Fibroblast of skin of abdomen (primary cell): ENCODE measurements at regions not wholly inside any gene's neighbourhood (a gene's known extent, or its start where the extent isn't known, plus 50 kb on each side); places are given as distances from the start of the nearest gene placed in this dataset.
"Not testable (repeated sequence)": the region's sequence is repeated elsewhere in the genome, so short reads cannot be mapped to it uniquely, and the experiment has no call there.

ENCODE experiments used
- DNase-seq: peaks from one replicate; pipeline ENCODE4 v3.0.0-alpha.2; 2013

DNA sequence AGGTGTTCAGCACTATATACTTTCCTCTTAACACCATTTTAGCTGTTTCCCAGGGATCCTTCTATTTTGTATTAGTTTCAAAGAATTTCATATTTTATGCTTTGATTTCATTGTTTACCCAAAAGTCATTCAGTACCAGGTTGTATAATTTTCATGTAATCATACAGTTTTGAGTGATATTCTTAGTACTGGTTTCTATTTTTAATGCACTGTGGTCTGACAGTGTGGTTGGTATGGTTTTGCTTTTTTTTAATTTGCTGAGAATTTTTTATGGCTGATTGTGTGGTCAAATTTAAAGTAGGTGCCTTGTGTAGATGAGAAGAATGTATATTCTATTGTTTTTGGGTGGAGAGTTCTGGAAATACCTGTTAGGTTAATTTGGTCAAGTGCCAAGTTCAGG lies 323.4 kb upstream of the EPHA6 start:
- no peak for DNase-seq

DNA sequence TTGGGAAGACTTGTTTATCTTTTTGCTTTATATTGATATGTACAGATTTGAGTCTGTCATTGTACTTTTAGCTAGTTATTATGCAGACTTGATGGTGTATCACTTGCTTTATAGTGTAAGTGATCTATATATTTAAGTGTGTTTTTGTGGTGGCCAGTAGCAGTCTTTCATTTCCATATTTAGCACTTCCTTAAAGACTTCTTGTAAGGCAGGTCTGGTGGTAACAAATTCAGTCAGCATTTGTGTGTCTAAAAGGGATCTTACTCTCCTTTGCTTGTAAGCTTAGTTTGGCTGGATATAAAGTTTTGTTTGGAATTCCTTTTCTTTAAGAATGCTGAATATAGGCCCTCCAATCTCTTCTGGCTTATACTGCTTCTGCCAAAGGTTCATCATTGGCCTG lies 322.5 kb upstream of the EPHA6 start:
- no peak for DNase-seq

DNA sequence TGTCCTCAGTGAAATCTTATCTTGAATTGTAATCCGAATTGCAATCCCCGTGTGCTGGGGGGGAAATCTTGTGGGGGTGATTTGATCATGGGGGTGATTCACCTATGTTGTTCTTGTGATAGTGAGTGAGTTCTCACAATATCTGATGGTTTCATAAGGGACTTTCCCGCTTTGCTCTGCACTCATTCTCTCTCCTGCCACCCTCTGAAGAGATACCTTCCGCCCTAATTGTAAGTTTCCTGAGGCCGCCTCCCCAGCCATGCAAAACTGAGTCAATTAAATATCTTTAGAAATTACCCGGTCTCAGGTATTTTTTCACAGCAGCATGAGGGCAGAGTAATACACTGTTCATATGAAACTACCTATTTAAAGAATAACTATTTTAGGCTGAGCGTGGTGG lies 304.1 kb upstream of the EPHA6 start:
- no peak for DNase-seq

DNA sequence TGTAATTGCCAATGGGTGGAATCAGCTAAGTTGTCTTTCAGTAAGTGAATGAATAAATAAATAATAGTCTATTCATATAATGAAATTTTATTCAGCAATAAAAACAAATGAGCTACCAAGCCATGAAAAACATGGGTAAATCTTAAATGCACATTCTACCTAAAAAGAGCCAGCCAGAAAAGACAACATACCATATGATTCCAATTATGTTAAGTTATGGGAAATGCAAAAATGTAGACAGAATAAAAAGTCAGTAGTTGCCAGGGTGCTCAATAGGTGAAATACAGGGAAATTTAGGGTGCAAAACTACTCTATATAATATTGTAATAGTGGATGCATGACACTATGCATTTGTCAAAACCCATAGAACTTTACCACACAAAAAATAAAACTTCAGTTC lies 277.2 kb upstream of the EPHA6 start:
- no peak for DNase-seq

DNA sequence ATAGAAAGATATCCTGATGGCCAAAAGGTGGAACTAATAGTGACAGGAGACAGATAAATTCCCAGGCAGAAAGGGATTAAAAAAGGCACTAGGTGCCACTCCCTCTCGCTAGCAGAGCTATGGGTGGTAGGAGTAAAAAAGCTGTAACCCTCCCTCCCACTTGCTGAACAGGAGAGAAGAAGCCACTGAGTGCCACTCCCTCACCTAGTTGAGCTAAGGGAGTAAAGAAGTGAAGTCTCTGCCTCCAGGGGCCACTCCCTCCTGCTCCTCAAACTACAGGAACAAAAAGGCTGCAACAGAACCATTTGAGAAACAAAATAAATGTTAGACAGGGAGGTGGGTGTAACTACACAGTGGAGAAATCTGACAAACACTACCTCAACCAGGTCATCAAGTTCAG lies 276.2 kb upstream of the EPHA6 start:
- DNase-seq, result no peak

DNA sequence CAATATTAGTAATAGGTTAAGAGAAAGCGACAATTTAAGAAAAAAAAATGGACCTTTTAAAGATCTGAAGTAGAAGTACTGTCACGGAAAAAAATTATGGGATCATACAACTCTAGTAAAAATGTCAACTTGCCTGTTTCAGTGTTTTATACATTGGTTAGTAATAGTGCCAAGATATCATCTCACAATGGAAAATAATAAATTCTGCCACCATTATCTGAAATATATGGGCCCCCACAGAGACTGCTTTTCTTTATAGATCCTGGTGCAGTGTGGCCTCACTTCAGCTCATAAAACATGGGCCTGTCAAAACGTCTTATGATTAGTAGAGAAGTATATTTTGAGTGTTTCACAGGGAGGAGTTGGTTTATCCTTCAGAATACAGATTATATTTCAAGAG lies 266.3 kb upstream of the EPHA6 start:
- DNase-seq, result no peak

DNA sequence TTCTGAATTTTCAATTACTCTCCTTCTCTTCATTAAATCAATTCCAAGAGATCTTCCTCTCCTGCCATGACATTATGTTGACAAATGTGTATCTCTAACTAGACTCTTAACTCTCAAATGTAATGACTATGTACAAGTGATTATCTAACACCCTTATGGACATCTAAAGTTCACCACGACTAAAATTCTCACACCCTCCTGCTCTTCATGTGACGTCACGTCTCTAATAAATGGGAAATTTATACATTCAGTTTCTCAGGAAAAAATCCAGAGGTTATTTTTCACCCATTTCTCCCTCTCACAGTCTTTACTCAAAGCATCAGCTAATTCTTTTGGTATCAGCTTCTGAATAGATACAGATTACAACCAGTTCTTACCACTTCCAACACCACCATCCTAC lies 237.5 kb upstream of the EPHA6 start:
- no peak for DNase-seq

DNA sequence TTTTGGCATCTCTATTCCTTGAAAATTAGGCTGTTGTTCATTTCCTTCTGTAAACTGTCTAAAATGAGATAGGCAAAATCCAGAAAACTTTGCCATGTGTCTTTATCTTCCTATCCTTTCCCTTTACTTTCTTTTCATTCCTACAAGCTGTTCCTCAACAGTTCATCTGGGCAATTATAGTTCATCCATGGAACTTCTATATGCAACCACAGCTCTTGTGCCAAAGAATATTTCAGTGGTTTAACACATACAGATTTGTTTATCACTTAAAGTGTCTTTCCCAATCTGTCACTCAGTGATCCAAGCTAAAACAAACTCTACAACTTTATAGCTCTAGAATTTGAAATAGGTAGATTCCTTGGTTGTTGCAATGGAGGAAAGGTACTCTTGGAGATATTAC lies 230.3 kb upstream of the EPHA6 start:
- DNase-seq, result no peak

DNA sequence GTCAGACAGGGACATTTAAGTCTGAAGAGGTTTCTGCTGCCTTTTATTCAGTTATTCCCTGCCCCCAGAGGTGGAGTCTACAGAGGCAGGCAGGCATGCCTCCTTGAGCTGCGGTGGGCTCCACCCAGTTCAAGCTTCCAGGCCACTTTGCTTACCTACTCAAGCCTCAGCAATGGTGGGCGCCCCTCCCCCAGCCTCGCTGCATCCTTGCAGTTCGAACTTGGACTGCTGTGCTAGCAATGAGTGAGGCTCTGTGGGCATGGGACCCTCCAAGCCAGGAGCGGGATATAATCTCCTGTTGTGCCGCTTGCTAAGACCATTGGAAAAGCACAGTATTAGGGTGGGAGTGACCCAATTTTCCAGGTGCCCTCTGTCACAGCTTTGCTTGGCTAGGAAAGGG lies 207.5 kb upstream of the EPHA6 start:
- not testable (repeated sequence) for DNase-seq

DNA sequence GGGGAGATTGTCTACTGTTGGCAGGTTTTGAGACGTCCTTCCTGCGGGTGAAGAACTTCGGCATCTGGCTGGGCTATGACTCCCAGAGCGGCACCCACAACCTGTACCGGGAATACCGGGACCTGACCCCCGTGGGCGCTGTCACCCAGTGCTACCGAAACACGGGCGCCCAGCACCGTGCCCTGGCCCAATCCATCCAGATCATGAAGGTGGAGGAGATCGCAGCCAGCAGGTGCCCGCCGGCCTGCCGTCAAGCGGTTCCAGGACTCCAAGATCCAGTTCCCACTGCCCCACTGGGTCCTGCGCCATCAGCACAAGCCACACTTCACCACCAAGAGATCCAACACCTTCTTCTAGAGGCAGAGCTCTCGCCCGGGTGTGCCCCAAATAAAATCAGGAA lies 194.9 kb upstream of the EPHA6 start:
- no peak for DNase-seq

DNA sequence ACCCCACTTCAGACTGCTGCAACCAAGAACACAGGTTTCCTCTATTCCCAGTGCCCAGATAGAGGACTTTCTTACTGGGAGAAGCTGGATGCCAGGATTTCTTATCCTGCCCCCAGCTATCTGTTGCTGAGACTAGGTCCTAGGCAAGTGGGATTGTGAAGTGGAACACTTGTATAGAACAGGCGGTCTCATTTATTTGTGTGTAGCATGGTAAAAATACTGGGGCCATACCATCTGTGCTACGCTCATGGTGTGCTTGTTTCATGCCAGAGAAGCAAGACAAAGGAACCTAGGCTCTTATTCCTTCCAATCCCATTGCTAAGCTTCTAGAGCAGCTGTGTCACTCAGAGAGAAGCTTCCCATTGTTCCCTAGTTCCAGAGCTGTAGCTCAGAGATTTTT lies 191.5 kb upstream of the EPHA6 start:
- no peak for DNase-seq

DNA sequence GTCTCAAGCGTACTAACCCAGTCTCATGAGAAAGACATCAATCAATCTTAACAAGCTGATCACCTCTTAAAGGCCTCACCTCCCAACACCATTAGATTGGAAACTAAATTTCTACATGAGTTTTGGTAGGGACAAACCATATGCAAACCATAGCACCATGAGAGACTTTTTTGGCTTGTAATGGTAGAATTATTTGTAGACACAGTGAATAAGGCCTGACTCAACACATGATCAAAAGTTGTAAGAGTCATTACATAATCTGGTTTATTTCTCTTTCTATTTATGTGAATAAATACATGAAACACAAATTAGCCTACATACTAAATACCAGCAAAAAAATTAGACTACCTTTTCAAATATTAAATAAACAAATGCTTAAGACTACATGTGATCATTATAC lies 183.3 kb upstream of the EPHA6 start:
- no peak for DNase-seq

DNA sequence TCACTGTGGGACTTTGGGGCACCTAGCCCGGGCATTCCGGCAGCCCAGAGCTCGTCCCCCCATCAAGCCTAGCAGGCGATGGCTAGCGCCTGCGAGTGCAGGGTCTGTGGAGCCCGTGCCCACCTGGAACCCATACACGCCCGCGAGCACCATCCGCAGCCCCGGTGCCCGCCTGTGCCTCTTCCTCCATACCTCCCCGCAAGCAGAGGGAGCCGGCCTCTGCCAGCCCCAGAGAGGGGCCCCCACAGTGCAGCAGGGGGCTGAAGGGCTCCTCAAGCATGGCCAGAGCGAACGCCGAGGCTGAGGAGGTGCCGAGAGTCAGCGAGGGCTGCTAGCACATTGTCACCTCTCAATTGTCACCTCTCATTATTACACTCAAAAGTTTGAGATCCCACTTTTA lies 167.8 kb upstream of the EPHA6 start:
- no peak for DNase-seq

DNA sequence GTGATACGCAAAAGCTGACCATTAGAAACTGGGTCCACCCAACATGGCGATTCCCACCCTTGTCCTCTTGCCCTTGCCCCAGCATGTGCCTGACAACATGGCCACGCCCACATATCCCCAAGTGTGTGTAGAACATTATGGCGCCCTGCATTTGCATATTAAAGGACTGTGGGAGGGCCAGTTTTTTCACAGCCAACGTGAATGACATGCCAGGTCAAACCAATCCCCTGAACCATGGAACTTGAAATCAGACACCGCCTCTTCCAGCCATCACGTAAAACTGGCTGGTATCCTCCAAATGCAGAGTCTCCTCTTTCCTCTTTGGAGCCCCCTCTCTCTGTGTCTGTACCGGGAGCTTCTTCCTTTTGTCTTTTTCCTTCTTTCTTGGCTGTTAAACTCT lies 156.7 kb upstream of the EPHA6 start:
- no peak for DNase-seq

DNA sequence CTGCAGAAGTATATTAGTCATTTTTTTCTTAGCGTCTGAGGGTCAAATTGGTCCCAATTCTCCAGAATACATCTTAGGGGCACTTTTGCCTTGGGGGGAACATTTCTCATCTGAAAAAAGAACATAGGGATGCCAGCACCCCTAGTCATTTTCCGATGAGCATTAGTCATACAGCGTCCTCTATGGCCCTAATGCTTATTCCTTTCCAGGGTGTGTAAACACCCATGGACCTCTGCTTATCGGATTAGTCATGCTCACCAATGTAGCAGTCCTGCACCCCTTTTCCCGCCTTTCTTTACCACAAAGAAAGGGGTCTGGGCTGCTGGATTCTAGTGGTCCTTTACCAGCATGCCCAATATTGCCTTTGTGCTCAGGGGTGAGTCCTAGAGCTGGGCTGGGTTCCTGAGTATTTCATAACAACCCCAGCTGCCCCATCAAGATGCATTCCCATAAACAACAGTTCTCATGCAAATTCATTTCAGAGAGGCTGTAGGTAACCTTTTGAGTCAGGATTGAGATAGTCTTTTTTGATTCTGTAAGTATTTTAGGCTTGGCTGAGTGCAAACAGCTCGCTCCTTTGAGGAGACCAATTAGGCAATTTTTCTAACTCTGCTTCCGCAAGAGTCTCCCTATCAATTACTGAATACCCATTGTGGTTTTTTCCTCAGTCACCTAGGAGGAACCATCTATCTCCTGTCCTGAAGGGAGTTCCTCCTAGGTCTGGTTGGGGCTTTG lies 142.4 kb upstream of the EPHA6 start:
- DNase-seq, result not testable (repeated sequence)

DNA sequence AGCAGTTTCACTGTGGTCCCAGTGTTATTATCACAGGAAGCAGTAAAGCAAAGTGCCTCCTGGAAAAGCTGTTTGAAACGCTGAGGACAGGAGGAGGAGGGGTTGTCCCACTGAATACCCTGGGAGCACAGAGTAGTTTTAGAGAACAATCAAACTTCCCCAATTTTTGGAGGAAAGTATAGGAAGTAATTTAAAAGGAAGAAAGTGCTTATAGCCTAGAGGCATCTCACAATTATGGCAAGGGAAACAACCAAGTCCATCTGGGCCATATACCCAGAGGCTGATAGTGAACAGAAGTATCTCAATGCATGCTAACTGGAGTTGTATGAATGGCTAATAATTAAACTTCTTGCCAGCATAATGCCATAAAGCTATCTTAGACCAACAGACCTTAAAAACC lies 137.2 kb upstream of the EPHA6 start:
- DNase-seq, result no peak

DNA sequence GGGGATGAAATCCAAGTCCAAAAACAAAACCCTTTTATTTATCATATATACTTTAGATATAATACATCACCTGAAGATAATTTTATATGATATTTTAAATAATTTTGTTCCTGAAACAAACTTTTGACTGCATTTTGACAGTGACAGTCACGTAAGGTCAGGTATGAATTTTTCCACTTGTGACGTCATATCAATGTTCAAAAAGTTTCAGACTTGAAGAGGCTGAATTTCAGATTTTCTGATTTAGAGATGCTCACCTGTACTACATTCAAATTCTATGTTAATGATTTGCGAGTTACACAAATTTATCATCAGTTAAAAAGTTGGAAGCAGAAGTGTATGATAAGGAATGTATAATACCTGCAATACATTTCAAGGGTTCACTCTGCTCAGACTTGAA lies 136.1 kb upstream of the EPHA6 start:
- DNase-seq, result no peak

DNA sequence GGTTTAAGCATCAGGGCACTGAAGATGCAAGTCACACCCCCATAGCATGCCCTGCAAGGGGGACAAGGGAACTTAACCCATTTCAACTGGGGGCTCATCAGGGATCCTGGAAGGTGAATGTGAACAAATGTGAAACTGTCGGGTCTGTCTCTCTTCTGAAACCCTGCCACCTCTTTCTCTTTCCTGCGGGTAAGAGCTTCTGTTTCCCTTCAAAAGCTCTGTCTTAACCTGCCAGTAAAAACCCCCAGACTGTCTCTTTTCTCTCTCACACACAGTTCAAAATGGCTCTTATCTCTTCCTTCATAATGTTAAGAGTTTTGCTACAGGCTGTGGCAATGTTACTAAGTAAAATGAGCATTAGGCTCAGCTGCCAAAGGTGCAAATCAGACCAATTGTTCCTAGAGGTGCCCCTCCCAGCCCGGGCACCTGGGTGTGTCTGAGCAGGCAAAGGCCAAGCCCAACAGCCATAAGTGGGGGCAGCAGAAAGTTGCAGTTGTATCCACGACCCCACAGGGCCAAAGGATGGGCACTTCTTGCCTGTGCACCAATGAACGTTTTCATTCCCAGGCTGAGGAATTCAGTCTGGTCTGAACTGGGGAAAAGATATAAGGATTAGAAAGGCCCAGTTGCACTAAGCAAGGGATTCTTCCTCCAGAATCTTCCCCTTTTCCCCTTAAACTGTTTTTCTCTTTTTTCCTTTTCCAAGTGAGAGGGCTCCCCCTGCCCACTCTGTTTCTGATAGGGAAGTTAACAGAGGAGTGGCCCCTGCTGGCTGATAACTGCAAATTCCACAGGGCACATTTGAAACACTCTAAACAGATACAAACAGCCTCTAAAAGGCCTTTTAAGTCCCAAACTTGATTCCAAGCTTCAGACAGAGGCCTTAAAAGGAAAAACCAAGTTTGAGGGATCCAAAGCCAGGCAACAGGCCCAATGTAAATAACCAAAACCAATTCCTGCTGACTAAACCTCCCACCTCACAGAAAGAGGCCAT lies 113.8 kb upstream of the EPHA6 start:
- DNase-seq, result peak; percentile 0

DNA sequence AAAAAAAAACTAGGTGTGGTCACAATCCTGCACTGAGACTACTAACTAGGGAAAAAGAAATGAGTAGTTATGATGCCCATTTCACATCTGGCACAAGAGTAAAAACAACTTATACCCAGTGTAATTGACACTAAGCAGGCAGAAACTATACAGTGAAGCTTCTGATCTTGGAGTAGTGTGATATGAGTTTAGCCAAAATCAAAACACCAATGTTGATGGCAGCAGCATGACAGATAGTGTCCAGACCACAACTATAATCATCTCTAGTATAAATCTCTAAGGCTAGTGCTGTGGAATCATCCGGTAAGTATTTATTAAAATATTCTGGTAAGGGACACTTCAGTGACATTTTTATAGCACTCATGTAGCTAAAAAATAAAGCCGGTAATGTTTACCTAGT lies 108.5 kb upstream of the EPHA6 start:
- no peak for DNase-seq

DNA sequence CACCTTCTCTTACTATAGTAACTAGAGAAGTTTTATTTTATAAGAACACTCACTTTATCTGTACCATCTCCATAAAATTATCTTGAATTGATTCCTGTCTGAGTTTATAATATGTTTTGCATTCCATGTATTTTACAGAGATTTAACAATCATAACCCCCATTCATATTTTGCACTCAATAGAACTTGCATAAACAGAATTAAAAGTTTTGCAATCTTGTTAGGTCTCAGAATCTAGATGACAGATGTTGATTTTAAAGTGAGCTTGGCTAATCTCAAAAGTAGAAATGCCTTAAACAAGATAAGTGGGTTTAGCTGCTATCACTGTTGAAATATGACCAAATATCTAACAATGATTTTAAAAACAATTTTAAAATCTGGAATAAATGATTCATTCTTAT lies 107.9 kb upstream of the EPHA6 start:
- DNase-seq, result no peak

DNA sequence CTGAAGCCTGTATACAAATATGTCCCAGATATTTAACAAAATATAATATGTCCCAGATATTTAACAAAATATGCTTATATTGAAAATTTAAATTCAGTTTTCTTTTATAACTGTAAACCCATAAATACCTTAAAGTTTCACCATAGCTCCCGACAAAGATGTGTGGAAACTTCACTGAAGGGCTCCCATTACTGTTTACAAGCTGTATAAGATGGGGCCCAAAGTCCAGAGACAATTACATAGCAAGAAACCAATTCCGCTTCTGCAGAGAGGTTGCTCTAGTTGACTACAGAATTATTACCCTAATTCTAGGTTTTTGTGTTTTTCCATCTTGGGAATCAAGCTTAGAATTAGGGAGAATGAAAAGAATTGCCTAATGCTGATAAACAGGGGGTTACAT lies 102.6 kb upstream of the EPHA6 start:
- no peak for DNase-seq

DNA sequence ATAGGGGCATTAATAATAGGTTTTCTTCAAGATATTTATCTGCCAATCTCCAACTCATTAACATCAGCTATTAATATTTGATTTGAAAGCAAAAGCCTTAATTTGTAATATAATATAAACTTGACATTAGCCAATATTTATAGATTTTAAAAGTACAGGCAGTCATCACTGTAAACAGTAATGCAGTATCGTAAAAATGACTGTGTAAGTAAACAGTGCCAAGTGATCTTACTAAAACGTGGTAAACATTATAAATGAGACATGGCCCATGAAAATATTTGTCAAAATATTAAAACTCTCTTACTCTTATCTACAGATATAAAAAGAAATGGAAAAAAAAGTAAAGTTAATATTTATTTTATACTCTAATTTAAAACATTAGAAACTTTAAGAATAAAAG lies 101.6 kb upstream of the EPHA6 start:
- no peak for DNase-seq

DNA sequence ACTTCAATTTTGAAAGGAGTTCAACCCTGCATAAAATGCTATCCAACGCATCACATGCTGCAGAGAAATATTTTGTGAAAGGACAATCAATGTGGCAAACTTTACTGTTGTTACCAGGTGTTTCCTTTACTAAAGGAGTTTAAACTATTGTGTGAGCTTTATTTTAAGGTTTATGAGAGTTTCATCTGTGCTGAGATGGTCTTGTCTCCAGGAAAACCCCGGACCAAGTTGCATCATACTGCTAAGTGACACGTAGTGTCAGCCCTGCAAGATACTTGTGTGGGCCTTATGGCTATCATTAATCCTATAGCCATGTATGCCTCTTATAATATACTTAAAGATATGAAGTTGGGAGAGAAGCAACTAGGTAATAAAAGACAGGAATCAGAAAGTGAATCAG lies 94.5 kb upstream of the EPHA6 start:
- no peak for DNase-seq

DNA sequence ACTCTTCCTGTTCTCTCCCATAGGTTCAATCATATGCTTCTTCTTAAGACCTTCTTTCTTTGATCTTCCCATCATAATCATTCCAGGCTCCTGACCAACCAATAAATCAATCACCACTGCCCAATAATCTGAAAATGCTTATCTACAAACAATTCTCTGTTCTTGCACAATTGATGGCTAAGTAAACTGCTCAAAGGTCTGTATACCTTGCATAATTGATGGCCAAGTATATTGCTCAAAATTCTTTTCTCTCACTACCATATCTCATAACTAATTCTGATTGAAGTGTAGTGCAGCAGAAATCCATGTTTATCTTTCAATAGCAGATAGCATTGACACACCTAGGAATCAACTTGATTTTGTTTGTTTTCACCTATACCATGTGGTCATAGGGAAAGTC lies 83.4 kb upstream of the EPHA6 start:
- DNase-seq, result no peak
